ENCODE measurements at regions not wholly inside any gene's neighbourhood (a gene's known extent, or its start where the extent isn't known, plus 50 kb on each side); places are given as distances from the start of the nearest gene placed in this dataset.
"Not testable (repeated sequence)": the region's sequence is repeated elsewhere in the genome, so short reads cannot be mapped to it uniquely, and the experiment has no call there.

GRCh38 chr7:81286754-81287153, 367.9 kb upstream of the SEMA3C start:
- not testable (repeated sequence) for DNase-seq (ENCODE audit: low read depth)

GRCh38 chr7:81285142-81285871, 366.5 kb upstream of the SEMA3C start:
- DNase-seq (ENCODE audit: low read depth), result peak; percentile 69

- DNase-seq (ENCODE audit: low read depth), result peak; percentile 59
These were observed 365.7 kb upstream of the SEMA3C start for GRCh38 chr7:81284576-81284975.

GRCh38 chr7:81280531-81280930, 361.7 kb upstream of the SEMA3C start:
- DNase-seq (ENCODE audit: low read depth), result peak; percentile 12

GRCh38 chr7:81277691-81278090, 358.8 kb upstream of the SEMA3C start:
- no peak for DNase-seq (ENCODE audit: low read depth)

GRCh38 chr7:81273601-81274397, 354.9 kb upstream of the SEMA3C start:
- DNase-seq (ENCODE audit: low read depth), result no peak

- no peak for DNase-seq (ENCODE audit: low read depth)
These were observed 353.3 kb upstream of the SEMA3C start for GRCh38 chr7:81272176-81272575.

- DNase-seq (ENCODE audit: low read depth), result no peak
These were observed 349.7 kb upstream of the SEMA3C start for GRCh38 chr7:81268551-81268950.

- DNase-seq (ENCODE audit: low read depth), result peak; percentile 69
These were observed 348.7 kb upstream of the SEMA3C start for GRCh38 chr7:81267508-81267907.

GRCh38 chr7:81264116-81264515, 345.3 kb upstream of the SEMA3C start:
- DNase-seq (ENCODE audit: low read depth), result no peak

GRCh38 chr7:81260152-81260551, 341.3 kb upstream of the SEMA3C start:
- DNase-seq (ENCODE audit: low read depth), result no peak

GRCh38 chr7:81256991-81257390, 338.1 kb upstream of the SEMA3C start:
- peak; percentile 44 for DNase-seq (ENCODE audit: low read depth)

- no peak for DNase-seq (ENCODE audit: low read depth)
These were observed 329.6 kb upstream of the SEMA3C start for GRCh38 chr7:81248420-81248819.

- DNase-seq (ENCODE audit: low read depth), result not testable (repeated sequence)
These were observed 328.5 kb upstream of the SEMA3C start for GRCh38 chr7:81247364-81247763.

- DNase-seq (ENCODE audit: low read depth), result no peak
These were observed 326.5 kb upstream of the SEMA3C start for GRCh38 chr7:81245353-81245752.

GRCh38 chr7:81244224-81244623, 325.4 kb upstream of the SEMA3C start:
- DNase-seq (ENCODE audit: low read depth), result peak; percentile 12

GRCh38 chr7:81236560-81236959, 317.7 kb upstream of the SEMA3C start:
- peak; percentile 6 for DNase-seq (ENCODE audit: low read depth)

- no peak for DNase-seq (ENCODE audit: low read depth)
These were observed 317.1 kb upstream of the SEMA3C start for GRCh38 chr7:81235997-81236396.

- DNase-seq (ENCODE audit: low read depth), result no peak
These were observed 316.0 kb upstream of the SEMA3C start for GRCh38 chr7:81234896-81235295.

- no peak for DNase-seq (ENCODE audit: low read depth)
These were observed 314.5 kb upstream of the SEMA3C start for GRCh38 chr7:81233208-81233940.

- DNase-seq (ENCODE audit: low read depth), result no peak
These were observed 313.4 kb upstream of the SEMA3C start for GRCh38 chr7:81232084-81232799.

- DNase-seq (ENCODE audit: low read depth), result no peak
These were observed 312.5 kb upstream of the SEMA3C start for GRCh38 chr7:81231301-81231838.
